K562 (cell line): ENCODE measurements at regions not wholly inside any gene's neighbourhood (a gene's known extent, or its start where the extent isn't known, plus 50 kb on each side); places are given as distances from the start of the nearest gene placed in this dataset.
A peak's percentile ranks its signal among the peaks of the same experiment; 100 is the strongest.

Source experiments
- ATAC-seq: fragments of 200-7000 bp; cut with Tn5 transposase; 3 replicates; pipeline ENCODE4 v1.9.1; 2020; ENCODE audit warnings: moderate library complexity
- BruUV-seq: library from RNA; stranded (reverse); fragments of 400-500 nt; replicated peaks from 2 replicates; lab custom pipeline; 2021; lab: Mats Ljungman, UMichigan
- CTCF ChIA-PET: fragments of 300-600 bp; formaldehyde crosslinking; extraction: SDS; loops from one replicate; lab custom pipeline; 2021; ENCODE audit warnings: low intra/inter-chr PET ratio; lab: Yijun Ruan, JAX
- POLR2A ChIA-PET: fragments of 300-600, 350-650 bp; sonication (Branson Sonifier 250); formaldehyde crosslinking; extraction: SDS; loops from one replicate; lab custom pipeline; 2021; ENCODE audit warnings: antibody characterized with exemption, inconsistent platforms; lab: Yijun Ruan, JAX
- DNase-seq, 4 experiments: peaks; one replicate each; pipeline versions ENCODE4 v3.0.0 to v3.0.0-alpha.2; 2011 to 2018; ENCODE audit warnings: low spot score in 3 of 4, mixed read lengths in 3 of 4; ENCODE audit errors: extremely low read depth in 1 of 4
- FAIRE-seq: peaks from 2 replicates; lab custom pipeline; 2011; peaks lifted over from hg19 to GRCh38; lab: Jason Lieb, UNC
- H2AFZ ChIP-seq: 2 replicates; pipeline ENCODE4 v1.6.0; 2011; ENCODE audit warnings: low read depth, low read length, control low read depth, inconsistent platforms
- H3K27ac ChIP-seq: fragments of 200-600 bp; 3 replicates; pipeline ENCODE4 v1.8.0; 2011; ENCODE audit warnings: low read depth, mild to moderate bottlenecking, control low read depth, inconsistent platforms, low read length, moderate library complexity, mixed read lengths; ENCODE audit errors: extremely low read depth
- H3K27me3 ChIP-seq, 2 experiments: fragments of 300-600 bp in 1 of 2; 2 replicates in 1 of 2; 3 replicates in 1 of 2; pipeline versions ENCODE4 v1.6.0 to v1.8.0; 2011; ENCODE audit warnings: inconsistent platforms in 2 of 2, low read length in 2 of 2, mild to moderate bottlenecking in 1 of 2, mixed read lengths in 1 of 2, moderate library complexity in 1 of 2; ENCODE audit not compliant: control insufficient read depth in 2 of 2, insufficient read depth in 2 of 2
- H3K36me3 ChIP-seq: fragments of 300-600 bp; 3 replicates; pipeline ENCODE4 v1.8.0; 2011; ENCODE audit warnings: mild to moderate bottlenecking, low read length, inconsistent platforms; ENCODE audit not compliant: control insufficient read depth, insufficient read depth
- H3K4me1 ChIP-seq, 2 experiments: fragments of 200-600 bp in 1 of 2; replicated peaks in 1 of 2; 2 replicates in 1 of 2; 3 replicates in 1 of 2; pipeline versions ENCODE4 v1.5.1 to v1.8.0; 2011; ENCODE audit warnings: inconsistent platforms in 2 of 2, low read length in 2 of 2, mild to moderate bottlenecking in 1 of 2, mixed read lengths in 1 of 2, moderate library complexity in 1 of 2; ENCODE audit not compliant: control insufficient read depth in 2 of 2, insufficient read depth in 2 of 2
- H3K4me2 ChIP-seq: 2 replicates; pipeline ENCODE4 v1.6.1; 2011; ENCODE audit warnings: low read length, control low read depth, inconsistent platforms, mixed read lengths; ENCODE audit not compliant: insufficient read depth
- H3K4me3 ChIP-seq: fragments of 200-600 bp; sonication (generic), shearing (Covaris generic); 2 replicates; pipeline ENCODE4 v1.5.1; 2016; ENCODE audit warnings: control low read depth, inconsistent platforms
- H3K79me2 ChIP-seq: fragments of 200-600 bp; 3 replicates; pipeline ENCODE4 v1.8.0; 2011; ENCODE audit warnings: low read length, inconsistent platforms; ENCODE audit not compliant: control insufficient read depth, insufficient read depth
- H3K9ac ChIP-seq, 2 experiments: 2 replicates each; pipeline versions ENCODE4 v1.6.0 to v1.6.1; 2011; ENCODE audit warnings: low read depth in 2 of 2, low read length in 2 of 2, control low read depth in 1 of 2, inconsistent platforms in 1 of 2, mild to moderate bottlenecking in 1 of 2, mixed read lengths in 1 of 2; ENCODE audit not compliant: insufficient read depth in 1 of 2
- H3K9me1 ChIP-seq: one replicate; pipeline ENCODE4 v1.6.0; 2011; ENCODE audit warnings: inconsistent platforms, mild to moderate bottlenecking, low read length, moderate library complexity; ENCODE audit not compliant: control insufficient read depth, insufficient read depth
- H3K9me3 ChIP-seq: replicated peaks from 2 replicates; pipeline ENCODE4 v1.5.1; 2011; ENCODE audit warnings: low read depth, low read length, inconsistent platforms; ENCODE audit not compliant: control insufficient read depth, insufficient read depth
- H4K20me1 ChIP-seq: replicated peaks from 2 replicates; pipeline ENCODE4 v1.6.1; 2011; ENCODE audit warnings: low read length, inconsistent platforms, mixed read lengths; ENCODE audit not compliant: control insufficient read depth, insufficient read depth
- LCOR ChIP-seq: sonication (generic); formaldehyde crosslinking; IDR thresholded peaks from 2 replicates; pipeline ENCODE4 v1.8.0; 2022; ENCODE audit warnings: mild to moderate bottlenecking, missing genetic modification reagents
- NFIC ChIP-seq: fragments of 450-650 bp; IDR thresholded peaks from 2 replicates; pipeline ENCODE4 v1.6.1; 2017; ENCODE audit warnings: mild to moderate bottlenecking, inconsistent platforms
- NFIX ChIP-seq: fragments of 250-450 bp; sonication (Bioruptor Pico); IDR thresholded peaks from 2 replicates; pipeline ENCODE4 v1.4.0; 2020; ENCODE audit warnings: low read depth, mild to moderate bottlenecking, moderate library complexity
- NR4A1 ChIP-seq, 2 experiments: fragments of 250-450 bp in 1 of 2; fragments of 450-650 bp in 1 of 2; sonication (Bioruptor Pico) in 1 of 2; IDR thresholded peaks; 2 replicates each; pipeline versions ENCODE4 v1.4.0 to v1.6.1; 2016 to 2020; ENCODE audit warnings: mild to moderate bottlenecking in 2 of 2, missing compliant biosample characterization in 1 of 2, missing genetic modification characterization in 1 of 2, moderate library complexity in 1 of 2
- RBFOX2 ChIP-seq: fragments of 200-400 bp; formaldehyde crosslinking; IDR thresholded peaks from 2 replicates; pipeline ENCODE4 v1.6.1; 2017; ENCODE audit warnings: low read depth, mild to moderate bottlenecking, low read length, moderate library complexity
- ZZZ3 ChIP-seq: fragments of 450-650 bp; IDR thresholded peaks from 2 replicates; pipeline ENCODE4 v1.6.1; 2016; ENCODE audit warnings: antibody characterized with exemption, mild to moderate bottlenecking, moderate library complexity
- WGBS: fragments of 100-300 bp; shearing (Covaris generic); methylation state at CpG from one replicate; pipeline ENCODE4 v1.1.6; 2016; ENCODE audit warnings: low coverage, mixed read lengths; ENCODE audit not compliant: insufficient coverage; ENCODE audit errors: missing lambda C conversion rate; 5-methylcytosine and 5-hydroxymethylcytosine counted together
- in situ Hi-C: fragments of 300-500 bp; cut with MboI; formaldehyde crosslinking; loops from 4 replicates; pipeline ENCODE4 v1.15.0; 2018; ENCODE audit warnings: inconsistent platforms, mixed read lengths
- intact Hi-C: fragments of 100-400 bp; cut with micrococcal nuclease; formaldehyde crosslinking; loops from 2 replicates; pipeline ENCODE4 v1.14.2; 2022

DNA sequence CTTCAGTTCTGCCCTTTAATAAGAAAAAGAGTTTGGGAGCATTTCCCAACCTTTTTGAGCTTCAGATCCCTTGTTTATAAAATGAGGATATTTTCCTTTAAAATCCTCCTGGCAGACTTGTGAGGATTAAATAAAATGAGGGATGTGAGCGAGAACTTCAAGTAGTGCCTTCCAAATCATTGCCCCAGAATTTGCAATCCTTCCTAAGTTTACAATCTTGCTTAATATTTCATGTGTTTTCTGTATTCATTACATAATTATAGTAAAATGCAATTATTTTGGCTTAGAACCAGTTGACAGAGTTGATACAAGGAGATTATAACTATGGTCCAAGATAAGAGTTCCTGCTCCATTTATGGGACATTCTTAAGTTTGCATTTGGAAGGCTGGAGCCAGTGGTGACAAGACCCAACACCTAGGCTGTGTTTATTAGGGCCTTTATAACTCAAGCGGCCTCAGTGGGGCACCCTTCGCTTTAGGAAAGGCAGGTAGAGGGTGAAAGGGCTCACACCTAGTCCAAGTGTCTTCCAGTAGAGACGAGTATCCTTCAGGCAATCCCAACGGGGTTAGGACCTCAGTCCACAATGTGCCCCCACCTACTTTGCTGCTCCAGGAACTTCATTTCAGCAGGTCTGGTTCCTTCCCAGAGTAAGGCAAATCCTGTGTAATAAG, 317.5 kb downstream of the WDR11 start:
- intact Hi-C loops = no loop called here
- Histone ChIP-seq H2AFZ (no peak overlapping the region), H3K9me1 (no peaks in the 10 kb centered on the region), H3K27ac (no peak overlapping the region), H3K9me3 (no peaks in the 10 kb centered on the region), H3K27me3 (no peaks in the 10 kb centered on the region), H3K9ac (no peak overlapping the region), H3K4me1 (no peaks in the 10 kb centered on the region), H4K20me1 (no peaks in the 10 kb centered on the region), H3K79me2 (no peaks in the 10 kb centered on the region), H3K4me3 (no peak overlapping the region), H3K4me2 (no peak overlapping the region), H3K36me3 (no peaks in the 10 kb centered on the region)
- ChIA-PET POLR2A (interaction anchor here (0.6 kb wide), 1 partner anchor 286 kb away, joined by 3 read pairs; no protein-coding TSS in a partner anchor), CTCF (no interaction called here)
- 0% methylated on average over 4 of the region's 5 CpGs for WGBS
- no peak for TF ChIP-seq ZZZ3
- no peak for TF ChIP-seq LCOR (CRISPR knock-in tag)
- no peak for TF ChIP-seq RBFOX2
- DNase-seq = peak in 1 of 4 experiments; percentile 2
- FAIRE-seq = no peak
- no peak for ATAC-seq
- in situ Hi-C loops = no loop called here
- BruUV-seq = no TSS peak

- H3K79me2 ChIP-seq = no peaks in the 10 kb centered on the region
- TF ChIP-seq NR4A1 (CRISPR knock-in tag; IDR thresholded peaks at IDR 0.05) (no peak), NR4A1 (tag; IDR thresholded peaks at IDR 0.05) (no peak), NFIX (CRISPR knock-in tag) (peak; percentile 92), NFIC (peak; percentile 96)
- H3K9me3 ChIP-seq = no peaks in the 10 kb centered on the region
- no peak overlapping the region for H3K9ac ChIP-seq
- FAIRE-seq (no peak), ATAC-seq (no peak), DNase-seq (no peak)
- in situ Hi-C loops = no loop called here
- BruUV-seq = no TSS peak
- 0% methylated on average over 3 of the region's 3 CpGs for WGBS
- no peaks in the 10 kb centered on the region for H3K27me3 ChIP-seq
- H4K20me1 ChIP-seq = no peaks in the 10 kb centered on the region
- no peaks in the 10 kb centered on the region for H3K4me1 ChIP-seq
- ChIA-PET POLR2A (no interaction called here), CTCF (no interaction called here)
- H3K36me3 ChIP-seq = no peaks in the 10 kb centered on the region
- intact Hi-C loops = no loop called here
- no peaks in the 10 kb centered on the region for H3K9me1 ChIP-seq
- H2AFZ ChIP-seq = no peak overlapping the region
- no peak overlapping the region for H3K27ac ChIP-seq
- H3K4me2 ChIP-seq = no peak overlapping the region
- no peak overlapping the region for H3K4me3 ChIP-seq
These were observed 318.2 kb downstream of the WDR11 start for GRCh38 chr10:121169406-121169805.
